Hepatocyte (in vitro differentiated cells): ENCODE measurements at regions not wholly inside any gene's neighbourhood (a gene's known extent, or its start where the extent isn't known, plus 50 kb on each side); places are given as distances from the start of the nearest gene placed in this dataset.

Experiments
- DNase-seq: peaks from one replicate; pipeline ENCODE4 v3.0.0-alpha.2; 2016; ENCODE audit warnings: low spot score
- H2AFZ ChIP-seq: fragments of 200-600 bp; sonication (generic); 2 replicates; pipeline ENCODE4 v1.6.0; 2016; ENCODE audit warnings: antibody characterized with exemption, mild to moderate bottlenecking
- H3K27ac ChIP-seq: fragments of 200-600 bp; sonication (generic); 2 replicates; pipeline ENCODE4 v1.5.1; 2016; ENCODE audit warnings: mild to moderate bottlenecking
- H3K27me3 ChIP-seq: fragments of 200-600 bp; sonication (generic); 2 replicates; pipeline ENCODE4 v1.6.1; 2016
- H3K36me3 ChIP-seq: fragments of 200-600 bp; sonication (generic); replicated peaks from 2 replicates; pipeline ENCODE4 v1.5.1; 2016; ENCODE audit warnings: low read depth; ENCODE audit not compliant: insufficient read depth
- H3K4me1 ChIP-seq: fragments of 200-600 bp; sonication (generic); 2 replicates; pipeline ENCODE4 v1.5.1; 2016; ENCODE audit warnings: mild to moderate bottlenecking, moderate library complexity; ENCODE audit not compliant: insufficient read depth
- H3K4me2 ChIP-seq: fragments of 200-600 bp; sonication (generic); 2 replicates; pipeline ENCODE4 v1.6.0; 2016
- H3K4me3 ChIP-seq: fragments of 200-600 bp; sonication (generic); 2 replicates; pipeline ENCODE4 v1.5.1; 2016; ENCODE audit warnings: mild to moderate bottlenecking
- H3K79me2 ChIP-seq: fragments of 200-600 bp; sonication (generic); 2 replicates; pipeline ENCODE4 v1.6.0; 2017; ENCODE audit warnings: mild to moderate bottlenecking
- H3K9me2 ChIP-seq: fragments of 200-600 bp; sonication (generic); replicated peaks from 2 replicates; pipeline ENCODE4 v1.6.0; 2017; ENCODE audit warnings: mild to moderate bottlenecking; ENCODE audit not compliant: insufficient read depth
- H3K9me3 ChIP-seq: fragments of 200-600 bp; sonication (generic); 2 replicates; pipeline ENCODE4 v1.5.1; 2016; ENCODE audit warnings: low read depth, mild to moderate bottlenecking
- H4K20me1 ChIP-seq: fragments of 200-600 bp; sonication (generic); 2 replicates; pipeline ENCODE4 v1.6.0; 2016; ENCODE audit warnings: mild to moderate bottlenecking; ENCODE audit not compliant: insufficient read depth, poor library complexity, severe bottlenecking
- CTCF ChIP-seq: fragments of 200-600 bp; sonication (generic); IDR thresholded peaks from 2 replicates; pipeline ENCODE4 v1.5.1; 2016; ENCODE audit warnings: antibody characterized with exemption, mild to moderate bottlenecking; ENCODE audit not compliant: poor library complexity
- EZH2 ChIP-seq: fragments of 200-600 bp; sonication (generic); IDR thresholded peaks from 2 replicates; pipeline ENCODE4 v1.6.1; 2016; ENCODE audit warnings: antibody characterized with exemption, mild to moderate bottlenecking, borderline replicate concordance
- EZH2phosphoT487 ChIP-seq: fragments of 200-600 bp; sonication (generic); IDR thresholded peaks from one replicate; pipeline ENCODE4 v1.6.1; 2018; ENCODE audit warnings: antibody characterized with exemption, mild to moderate bottlenecking, low read depth, moderate library complexity; ENCODE audit not compliant: unreplicated experiment, severe bottlenecking
- WGBS: methylation state at CpG from one replicate; pipeline ENCODE4 v1.1.6; 2016; ENCODE audit warnings: low lambda C conversion rate; ENCODE audit errors: missing lambda C conversion rate; 5-methylcytosine and 5-hydroxymethylcytosine counted together

GRCh38 chr7:132683896-132684690 lies 107.8 kb upstream of the PLXNA4 start:
- TF ChIP-seq EZH2phosphoT487 (no peak), EZH2 (no peak), CTCF (no peak)
- H3K36me3 ChIP-seq, result no peaks in the 10 kb centered on the region
- no peak for DNase-seq
- H2AFZ ChIP-seq, result no peak overlapping the region
- WGBS, result 89% methylated on average over 12 of the region's 12 CpGs
- no peaks in the 10 kb centered on the region for H3K9me2 ChIP-seq
- H3K4me3 ChIP-seq, result no peak overlapping the region
- H4K20me1 ChIP-seq, result no peaks in the 10 kb centered on the region
- H3K9me3 ChIP-seq, result no peaks in the 10 kb centered on the region
- H3K79me2 ChIP-seq, result no peaks in the 10 kb centered on the region
- no peak overlapping the region for H3K27ac ChIP-seq
- H3K4me2 ChIP-seq, result no peak overlapping the region
- peaks cover 4% of the 10 kb centered on the region for H3K27me3 ChIP-seq
- no peaks in the 10 kb centered on the region for H3K4me1 ChIP-seq

- no peaks in the 10 kb centered on the region for H3K79me2 ChIP-seq
- WGBS, result 86% methylated on average over 3 of the region's 3 CpGs
- no peaks in the 10 kb centered on the region for H3K9me2 ChIP-seq
- DNase-seq, result no peak
- H2AFZ ChIP-seq, result no peak overlapping the region
- H3K27me3 ChIP-seq, result peaks cover 3% of the 10 kb centered on the region
- H3K4me3 ChIP-seq, result no peak overlapping the region
- H3K36me3 ChIP-seq, result no peaks in the 10 kb centered on the region
- TF ChIP-seq EZH2phosphoT487 (no peak), CTCF (no peak), EZH2 (no peak)
- H3K27ac ChIP-seq, result no peak overlapping the region
- no peaks in the 10 kb centered on the region for H3K9me3 ChIP-seq
- H3K4me2 ChIP-seq, result no peak overlapping the region
- H3K4me1 ChIP-seq, result no peaks in the 10 kb centered on the region
- H4K20me1 ChIP-seq, result no peaks in the 10 kb centered on the region
These were observed 105.7 kb upstream of the PLXNA4 start for GRCh38 chr7:132681951-132682350.

- H4K20me1 ChIP-seq, result no peaks in the 10 kb centered on the region
- no peak for DNase-seq
- no peaks in the 10 kb centered on the region for H3K9me3 ChIP-seq
- H2AFZ ChIP-seq, result no peak overlapping the region
- no peak for TF ChIP-seq EZH2
- TF ChIP-seq CTCF, result no peak
- no peaks in the 10 kb centered on the region for H3K9me2 ChIP-seq
- H3K4me1 ChIP-seq, result no peaks in the 10 kb centered on the region
- no peaks in the 10 kb centered on the region for H3K36me3 ChIP-seq
- H3K27ac ChIP-seq, result no peak overlapping the region
- H3K27me3 ChIP-seq, result no peaks in the 10 kb centered on the region
- H3K4me2 ChIP-seq, result no peak overlapping the region
- no peak overlapping the region for H3K4me3 ChIP-seq
- H3K79me2 ChIP-seq, result no peaks in the 10 kb centered on the region
These were observed 104.3 kb upstream of the PLXNA4 start for GRCh38 chr7:132680590-132680989.

- Histone ChIP-seq H4K20me1 (no peaks in the 10 kb centered on the region), H3K27me3 (no peaks in the 10 kb centered on the region), H3K79me2 (no peaks in the 10 kb centered on the region), H3K27ac (no peak overlapping the region), H3K36me3 (no peaks in the 10 kb centered on the region), H3K4me3 (no peak overlapping the region), H3K4me2 (no peak overlapping the region), H3K9me2 (no peaks in the 10 kb centered on the region), H3K9me3 (no peaks in the 10 kb centered on the region), H3K4me1 (no peaks in the 10 kb centered on the region), H2AFZ (no peak overlapping the region)
- WGBS, result 75% methylated on average over 2 of the region's 2 CpGs
- TF ChIP-seq EZH2phosphoT487, result no peak
- no peak for TF ChIP-seq CTCF
- TF ChIP-seq EZH2, result no peak
- DNase-seq, result no peak
These were observed 102.4 kb upstream of the PLXNA4 start for GRCh38 chr7:132678656-132679055.
